ENCODE measurements at regions not wholly inside any gene's neighbourhood (a gene's known extent, or its start where the extent isn't known, plus 50 kb on each side); places are given as distances from the start of the nearest gene placed in this dataset.

DNA sequence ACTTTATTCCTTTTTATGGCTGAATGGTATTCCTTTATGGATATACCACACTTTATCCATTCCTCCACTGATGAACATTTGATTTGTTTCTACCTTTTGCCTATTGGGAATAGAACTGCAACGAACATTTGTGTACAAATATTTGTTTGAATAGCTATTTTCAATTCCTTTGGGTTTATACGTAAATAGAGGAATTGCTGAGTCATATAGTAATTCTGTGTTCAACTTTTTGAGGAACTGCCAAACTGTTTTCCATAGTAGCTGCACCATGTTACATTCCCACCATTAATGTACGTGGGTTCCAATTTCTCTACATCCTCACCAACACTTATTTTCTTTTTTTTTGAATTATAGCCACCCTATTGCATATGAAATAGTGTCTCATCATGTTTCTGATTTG is 156.5 kb upstream of the ATP6AP2 start:
- H3K4me3 ChIP-seq (ENCODE audit: low read depth, poor library complexity, severe bottlenecking): no peak overlapping the region
- WGBS, 2 donors: 74 to 81% methylated on average over 3 of the region's 3 CpGs
- no peak for DNase-seq (ENCODE audit: low spot score in 2 of 2)
- TF ChIP-seq, protein P1, sequence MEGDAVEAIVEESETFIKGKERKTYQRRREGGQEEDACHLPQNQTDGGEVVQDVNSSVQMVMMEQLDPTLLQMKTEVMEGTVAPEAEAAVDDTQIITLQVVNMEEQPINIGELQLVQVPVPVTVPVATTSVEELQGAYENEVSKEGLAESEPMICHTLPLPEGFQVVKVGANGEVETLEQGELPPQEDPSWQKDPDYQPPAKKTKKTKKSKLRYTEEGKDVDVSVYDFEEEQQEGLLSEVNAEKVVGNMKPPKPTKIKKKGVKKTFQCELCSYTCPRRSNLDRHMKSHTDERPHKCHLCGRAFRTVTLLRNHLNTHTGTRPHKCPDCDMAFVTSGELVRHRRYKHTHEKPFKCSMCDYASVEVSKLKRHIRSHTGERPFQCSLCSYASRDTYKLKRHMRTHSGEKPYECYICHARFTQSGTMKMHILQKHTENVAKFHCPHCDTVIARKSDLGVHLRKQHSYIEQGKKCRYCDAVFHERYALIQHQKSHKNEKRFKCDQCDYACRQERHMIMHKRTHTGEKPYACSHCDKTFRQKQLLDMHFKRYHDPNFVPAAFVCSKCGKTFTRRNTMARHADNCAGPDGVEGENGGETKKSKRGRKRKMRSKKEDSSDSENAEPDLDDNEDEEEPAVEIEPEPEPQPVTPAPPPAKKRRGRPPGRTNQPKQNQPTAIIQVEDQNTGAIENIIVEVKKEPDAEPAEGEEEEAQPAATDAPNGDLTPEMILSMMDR (IDR thresholded peaks at IDR 0.05): no peak
- TF ChIP-seq POLR2A (IDR thresholded peaks at IDR 0.05): no peak
- intact Hi-C loops (cut with DNase I; ENCODE audit: low total_unique reads): no loop called here

DNA sequence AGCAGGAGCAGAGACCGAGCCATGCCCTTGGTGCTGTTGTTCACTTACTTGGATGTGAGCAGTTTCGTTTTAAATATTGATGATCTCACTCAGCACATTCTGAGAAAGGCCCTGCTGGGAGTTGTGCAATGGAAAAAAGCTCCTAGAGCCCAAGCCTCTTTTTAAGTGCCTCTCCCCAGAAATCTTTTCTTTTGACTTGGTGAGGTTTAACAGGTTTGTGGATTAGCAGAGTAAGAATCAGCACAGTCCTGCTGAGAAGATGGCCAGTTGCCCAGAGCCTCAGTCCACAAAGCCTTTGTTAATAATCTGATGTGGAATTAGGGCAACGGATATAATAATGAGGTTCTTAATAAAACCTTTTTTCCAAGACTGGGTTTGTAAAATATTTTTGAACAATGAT is 157.5 kb upstream of the ATP6AP2 start:
- 50 to 83% methylated on average over 3 of the region's 3 CpGs for WGBS, 2 donors
- TF ChIP-seq, protein P1 (IDR thresholded peaks at IDR 0.05): no peak
- no peak for TF ChIP-seq POLR2A (IDR thresholded peaks at IDR 0.05)
- intact Hi-C loops (cut with DNase I; ENCODE audit: low total_unique reads): no loop called here
- no peak overlapping the region for H3K4me3 ChIP-seq (ENCODE audit: low read depth, poor library complexity, severe bottlenecking)
- no peak for DNase-seq (ENCODE audit: low spot score in 2 of 2)

DNA sequence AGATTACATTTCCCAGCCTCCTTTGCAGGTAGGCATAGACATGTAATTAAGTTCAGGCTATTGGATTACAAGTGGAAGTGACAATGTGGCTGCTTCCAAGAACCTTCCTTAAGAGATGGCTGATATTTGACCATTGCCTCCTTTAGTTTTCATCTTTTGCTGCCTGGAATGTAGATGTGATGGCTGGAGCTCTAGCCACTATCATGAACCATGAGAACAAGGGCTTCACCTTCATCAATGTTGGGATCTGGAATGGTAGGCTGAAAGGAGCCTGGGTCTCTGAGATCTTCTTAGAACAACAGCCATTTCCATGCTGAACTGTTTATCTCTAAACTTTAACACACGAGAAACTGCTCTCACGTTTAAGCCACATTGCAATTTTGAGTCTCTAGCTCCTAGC is 158.7 kb upstream of the ATP6AP2 start:
- no peak overlapping the region for H3K4me3 ChIP-seq (ENCODE audit: low read depth, poor library complexity, severe bottlenecking)
- intact Hi-C loops (cut with DNase I; ENCODE audit: low total_unique reads): no loop called here
- DNase-seq (ENCODE audit: low spot score in 2 of 2): no peak
- WGBS, 2 donors: 82 to 100% methylated on average over 2 of the region's 2 CpGs
- no peak for TF ChIP-seq POLR2A (IDR thresholded peaks at IDR 0.05)
- TF ChIP-seq, protein P1 (IDR thresholded peaks at IDR 0.05): no peak

DNA sequence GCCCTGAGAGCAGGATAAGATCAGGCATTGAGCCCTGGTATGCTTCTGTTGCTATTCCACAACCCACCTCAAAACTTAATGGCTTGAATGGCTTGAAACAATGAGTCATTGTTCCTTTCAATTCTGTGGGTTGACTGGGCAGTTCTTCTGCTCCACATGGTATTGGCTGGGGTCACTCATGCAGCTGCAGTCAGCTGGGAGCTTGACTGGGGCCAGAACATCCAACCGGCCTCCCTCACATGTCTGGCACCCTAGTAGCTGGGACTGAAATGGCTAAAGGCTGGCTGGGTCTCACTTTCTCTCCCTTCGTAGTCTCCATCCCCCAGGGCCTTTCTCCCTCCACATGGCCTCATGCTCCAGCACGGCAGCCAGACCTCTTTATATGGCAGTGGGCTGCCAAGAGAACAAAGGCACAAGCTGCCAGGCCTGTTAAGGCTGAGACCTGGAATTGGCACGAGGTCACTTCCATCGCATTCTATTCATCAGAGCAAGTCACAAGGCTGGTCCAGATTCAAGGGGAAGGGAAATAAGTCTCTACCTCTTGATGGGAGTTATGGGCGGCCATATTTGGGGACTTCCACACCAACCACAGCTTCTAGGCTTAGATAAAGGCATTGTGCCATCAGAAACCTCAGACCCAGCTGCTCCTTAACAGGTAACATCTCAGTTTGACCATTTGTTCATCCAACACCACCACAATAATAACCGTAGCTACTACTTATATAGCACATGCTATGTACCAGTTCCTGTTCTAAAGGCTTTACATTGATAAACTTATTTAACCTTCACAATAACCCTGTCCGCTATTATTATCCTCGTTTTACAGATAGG is 159.7 kb upstream of the ATP6AP2 start:
- TF ChIP-seq, protein P1 (IDR thresholded peaks at IDR 0.05): no peak
- peak in 1 of 2 donors; percentile 45 for DNase-seq (ENCODE audit: low spot score in 2 of 2)
- WGBS, 2 donors: 70 to 71% methylated on average over 9 of the region's 9 CpGs
- intact Hi-C loops (cut with DNase I; ENCODE audit: low total_unique reads): no loop called here
- no peak overlapping the region for H3K4me3 ChIP-seq (ENCODE audit: low read depth, poor library complexity, severe bottlenecking)

DNA sequence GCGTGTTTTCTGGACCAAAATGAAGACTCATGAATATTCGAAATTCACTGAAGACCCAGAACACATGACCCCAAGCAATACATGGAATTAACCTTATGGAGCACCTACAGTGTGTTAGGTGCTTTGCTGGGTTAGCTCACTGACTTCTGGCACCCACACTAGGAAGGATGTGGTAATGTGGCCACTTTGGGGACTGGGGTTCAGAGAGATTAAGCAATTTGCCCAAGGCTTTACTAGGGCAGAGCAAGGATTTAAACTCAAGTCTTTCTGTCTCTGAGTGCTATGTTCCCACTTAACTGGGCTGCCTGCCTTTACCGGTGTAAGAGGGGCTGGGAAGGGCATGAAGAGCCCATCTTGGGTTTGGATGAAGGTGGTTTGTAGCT is 162.0 kb upstream of the ATP6AP2 start:
- intact Hi-C loops (cut with DNase I; ENCODE audit: low total_unique reads): no loop called here
- H3K4me3 ChIP-seq (ENCODE audit: low read depth, poor library complexity, severe bottlenecking): no peak overlapping the region
- WGBS, 2 donors: 74 to 90% methylated on average over 3 of the region's 3 CpGs
- TF ChIP-seq POLR2A (IDR thresholded peaks at IDR 0.05): no peak
- TF ChIP-seq, protein P1 (IDR thresholded peaks at IDR 0.05): no peak
- peak in 1 of 2 donors; percentile 70 for DNase-seq (ENCODE audit: low spot score in 2 of 2)
